Lower leg skin (tissue), 3 donors: ENCODE measurements at regions not wholly inside any gene's neighbourhood (a gene's known extent, or its start where the extent isn't known, plus 50 kb on each side); places are given as distances from the start of the nearest gene placed in this dataset.

Source experiments
- CTCF ChIP-seq, 3 donors: fragments of 450-650 bp; IDR thresholded peaks; one replicate each; pipeline ENCODE4 v1.5.1; 2016; ENCODE audit warnings: antibody characterized with exemption in 3 of 3, mild to moderate bottlenecking in 3 of 3, moderate library complexity in 2 of 3
- POLR2A ChIP-seq, 2 donors: fragments of 450-650 bp; IDR thresholded peaks; one replicate each; pipeline ENCODE4 v1.6.1; 2016 to 2017; ENCODE audit warnings: antibody characterized with exemption in 2 of 2, mild to moderate bottlenecking in 1 of 2, moderate library complexity in 1 of 2

DNA sequence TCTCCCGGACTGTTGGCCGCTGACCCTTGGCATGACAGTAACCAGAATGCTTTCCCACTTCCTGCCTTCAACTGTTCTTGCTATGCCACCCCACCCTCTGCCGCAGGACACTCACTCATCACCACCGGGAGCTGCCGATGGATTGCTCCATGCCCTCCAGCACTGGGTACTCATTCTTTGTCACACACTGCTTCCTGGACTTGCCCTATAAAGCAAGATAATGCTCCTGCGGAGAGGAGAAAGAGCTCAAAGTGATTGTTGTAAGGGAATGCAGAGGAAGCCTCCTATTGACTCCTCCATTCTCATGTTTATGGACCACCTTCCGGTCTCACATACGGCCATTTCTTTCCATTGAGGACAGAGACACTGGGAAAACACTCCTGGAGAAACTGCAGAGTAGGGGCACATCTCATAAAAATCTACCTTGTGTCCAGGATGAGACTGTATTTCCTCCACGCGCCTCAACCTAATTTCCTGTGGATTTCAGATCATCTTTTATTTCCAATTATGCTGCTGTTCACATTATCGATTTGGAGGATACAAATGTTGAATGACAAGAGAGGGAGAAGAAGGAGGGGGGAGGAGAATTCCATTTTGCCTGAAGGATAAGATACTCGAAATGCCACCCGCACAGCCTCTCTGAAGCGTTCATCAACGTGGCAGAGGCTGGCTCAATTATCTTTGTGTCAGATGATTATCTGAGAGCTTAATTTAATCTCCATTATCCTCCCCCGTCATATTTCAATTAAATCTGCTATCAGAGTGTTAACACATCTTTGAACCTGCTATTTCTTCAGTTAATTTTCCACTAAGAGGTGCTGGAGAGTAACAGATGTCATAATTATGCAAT lies 486.1 kb upstream of the SALL1 start:
- TF ChIP-seq CTCF (IDR thresholded peaks at IDR 0.05) (no peak), POLR2A (IDR thresholded peaks at IDR 0.05) (no peak)
